IMR-90 (cell line): ENCODE measurements at regions not wholly inside any gene's neighbourhood (a gene's known extent, or its start where the extent isn't known, plus 50 kb on each side); places are given as distances from the start of the nearest gene placed in this dataset.

Experiments used
- CEBPB ChIP-seq: IDR thresholded peaks from 2 replicates; pipeline ENCODE4 v1.6.1; 2012; ENCODE audit warnings: low read depth, low read length, improper control_type of control experiment
- TF ChIP-seq, protein P1 (sequence below): conservative IDR thresholded peaks from 2 replicates; pipeline ENCODE4 v1.5.1; 2012; ENCODE audit warnings: mild to moderate bottlenecking, low read depth, low read length, improper control_type of control experiment

DNA sequence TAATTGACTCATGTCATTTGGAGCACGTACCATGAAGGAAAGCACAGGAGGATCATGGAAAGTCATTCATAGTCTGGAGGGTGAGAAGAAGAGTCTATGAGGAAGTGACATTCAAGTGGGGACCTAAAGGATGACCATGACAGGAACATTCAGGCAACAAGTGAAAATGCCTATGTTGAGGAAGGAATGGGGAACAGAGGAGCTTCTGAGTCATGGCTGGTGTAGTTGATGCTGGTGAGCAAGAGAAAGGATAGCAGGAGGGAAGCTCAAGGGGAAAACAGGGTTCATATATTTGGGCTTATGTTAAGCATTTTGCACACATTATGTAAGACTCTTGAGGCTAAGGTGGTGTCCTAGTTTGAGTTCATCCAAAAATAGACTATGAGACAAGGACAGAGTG lies 318.6 kb downstream of the HNRNPD start:
- TF ChIP-seq, protein P1, sequence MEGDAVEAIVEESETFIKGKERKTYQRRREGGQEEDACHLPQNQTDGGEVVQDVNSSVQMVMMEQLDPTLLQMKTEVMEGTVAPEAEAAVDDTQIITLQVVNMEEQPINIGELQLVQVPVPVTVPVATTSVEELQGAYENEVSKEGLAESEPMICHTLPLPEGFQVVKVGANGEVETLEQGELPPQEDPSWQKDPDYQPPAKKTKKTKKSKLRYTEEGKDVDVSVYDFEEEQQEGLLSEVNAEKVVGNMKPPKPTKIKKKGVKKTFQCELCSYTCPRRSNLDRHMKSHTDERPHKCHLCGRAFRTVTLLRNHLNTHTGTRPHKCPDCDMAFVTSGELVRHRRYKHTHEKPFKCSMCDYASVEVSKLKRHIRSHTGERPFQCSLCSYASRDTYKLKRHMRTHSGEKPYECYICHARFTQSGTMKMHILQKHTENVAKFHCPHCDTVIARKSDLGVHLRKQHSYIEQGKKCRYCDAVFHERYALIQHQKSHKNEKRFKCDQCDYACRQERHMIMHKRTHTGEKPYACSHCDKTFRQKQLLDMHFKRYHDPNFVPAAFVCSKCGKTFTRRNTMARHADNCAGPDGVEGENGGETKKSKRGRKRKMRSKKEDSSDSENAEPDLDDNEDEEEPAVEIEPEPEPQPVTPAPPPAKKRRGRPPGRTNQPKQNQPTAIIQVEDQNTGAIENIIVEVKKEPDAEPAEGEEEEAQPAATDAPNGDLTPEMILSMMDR = no peak
- TF ChIP-seq CEBPB = no peak
